GM18526 (cell line): ENCODE measurements at regions not wholly inside any gene's neighbourhood (a gene's known extent, or its start where the extent isn't known, plus 50 kb on each side); places are given as distances from the start of the nearest gene placed in this dataset.

Source experiments
- POLR2A ChIP-seq: IDR thresholded peaks from 3 replicates; pipeline ENCODE4 v1.6.1; 2011; ENCODE audit not compliant: insufficient read length; ENCODE audit errors: extremely low read depth

GRCh38 chrX:38916801-38917200 is 115.5 kb downstream of the MID1IP1 start:
- TF ChIP-seq POLR2A: no peak

- no peak for TF ChIP-seq POLR2A
These were observed 116.7 kb downstream of the MID1IP1 start for GRCh38 chrX:38917954-38918353.

- TF ChIP-seq POLR2A: no peak
These were observed 117.9 kb downstream of the MID1IP1 start for GRCh38 chrX:38919202-38919601.

GRCh38 chrX:38919853-38920528 is 118.7 kb downstream of the MID1IP1 start:
- TF ChIP-seq POLR2A: no peak

GRCh38 chrX:38923451-38923969 is 122.3 kb downstream of the MID1IP1 start:
- no peak for TF ChIP-seq POLR2A

- no peak for TF ChIP-seq POLR2A
These were observed 126.3 kb downstream of the MID1IP1 start for GRCh38 chrX:38927592-38927991.

GRCh38 chrX:38929966-38930421 is 128.7 kb downstream of the MID1IP1 start:
- TF ChIP-seq POLR2A: no peak

- no peak for TF ChIP-seq POLR2A
These were observed 129.2 kb downstream of the MID1IP1 start for GRCh38 chrX:38930474-38930873.

GRCh38 chrX:38935561-38935960 is 134.3 kb downstream of the MID1IP1 start:
- TF ChIP-seq POLR2A: no peak

GRCh38 chrX:38937400-38937799 is 136.1 kb downstream of the MID1IP1 start:
- TF ChIP-seq POLR2A: no peak

- no peak for TF ChIP-seq POLR2A
These were observed 136.7 kb downstream of the MID1IP1 start for GRCh38 chrX:38937926-38938325.

- no peak for TF ChIP-seq POLR2A
These were observed 137.8 kb downstream of the MID1IP1 start for GRCh38 chrX:38939067-38939466.

GRCh38 chrX:38940547-38940946 is 139.3 kb downstream of the MID1IP1 start:
- no peak for TF ChIP-seq POLR2A

- TF ChIP-seq POLR2A: no peak
These were observed 140.4 kb downstream of the MID1IP1 start for GRCh38 chrX:38941675-38942074.

GRCh38 chrX:38943120-38943519 is 141.9 kb downstream of the MID1IP1 start:
- TF ChIP-seq POLR2A: no peak

GRCh38 chrX:38948046-38948445 is 146.8 kb downstream of the MID1IP1 start:
- no peak for TF ChIP-seq POLR2A

- no peak for TF ChIP-seq POLR2A
These were observed 153.3 kb downstream of the MID1IP1 start for GRCh38 chrX:38954520-38954919.

- no peak for TF ChIP-seq POLR2A
These were observed 158.5 kb downstream of the MID1IP1 start for GRCh38 chrX:38959736-38960135.

- TF ChIP-seq POLR2A: no peak
These were observed 158.9 kb downstream of the MID1IP1 start for GRCh38 chrX:38960137-38960536.
